H9 (cell line): ENCODE measurements at regions not wholly inside any gene's neighbourhood (a gene's known extent, or its start where the extent isn't known, plus 50 kb on each side); places are given as distances from the start of the nearest gene placed in this dataset.

ENCODE experiments used
- DNase-seq: peaks from one replicate; pipeline ENCODE4 v3.0.0-alpha.2; 2017
- H2AFZ ChIP-seq: one replicate; pipeline ENCODE4 v1.6.1; 2013; ENCODE audit warnings: mild to moderate bottlenecking, low read length, control low read depth, moderate library complexity
- H2AK5ac ChIP-seq: 2 replicates; pipeline ENCODE4 v1.6.1; 2013; ENCODE audit warnings: low read length, control low read depth, mixed read lengths; ENCODE audit not compliant: insufficient read length
- H2BK120ac ChIP-seq: one replicate; pipeline ENCODE4 v1.6.1; 2013; ENCODE audit warnings: low read depth, mild to moderate bottlenecking, low read length, control low read depth, inconsistent platforms; ENCODE audit not compliant: poor library complexity, severe bottlenecking
- H2BK12ac ChIP-seq: 2 replicates; pipeline ENCODE4 v1.6.1; 2013; ENCODE audit warnings: low read length, control low read depth, mixed read lengths, low read depth; ENCODE audit not compliant: insufficient read length
- H2BK15ac ChIP-seq: 2 replicates; pipeline ENCODE4 v1.6.1; 2013; ENCODE audit warnings: low read depth, low read length, control low read depth
- H2BK20ac ChIP-seq: one replicate; pipeline ENCODE4 v1.6.1; 2013; ENCODE audit warnings: low read depth, mild to moderate bottlenecking, low read length, control low read depth, inconsistent platforms; ENCODE audit not compliant: poor library complexity, severe bottlenecking
- H2BK5ac ChIP-seq: 2 replicates; pipeline ENCODE4 v1.6.1; 2013; ENCODE audit warnings: low read length, control low read depth, mixed read lengths; ENCODE audit not compliant: insufficient read length
- H3K14ac ChIP-seq: 2 replicates; pipeline ENCODE4 v1.6.1; 2013; ENCODE audit warnings: low read length, control low read depth; ENCODE audit not compliant: insufficient read depth
- H3K18ac ChIP-seq: 2 replicates; pipeline ENCODE4 v1.6.1; 2013; ENCODE audit warnings: low read depth, mild to moderate bottlenecking, mixed read lengths, low read length, control low read depth; ENCODE audit not compliant: insufficient read length
- H3K23ac ChIP-seq: 2 replicates; pipeline ENCODE4 v1.6.1; 2013; ENCODE audit warnings: low read length, control low read depth, mixed read lengths, low read depth; ENCODE audit not compliant: insufficient read length
- H3K23me2 ChIP-seq: 2 replicates; pipeline ENCODE4 v1.6.1; 2013; ENCODE audit warnings: low read depth, mild to moderate bottlenecking, mixed read lengths, low read length, control low read depth; ENCODE audit not compliant: insufficient read length, poor library complexity, severe bottlenecking
- H3K27ac ChIP-seq: 2 replicates; pipeline ENCODE4 v1.5.1; 2013; ENCODE audit warnings: low read length, control low read depth, mixed read lengths, low read depth; ENCODE audit not compliant: insufficient read length
- H3K27me3 ChIP-seq: 2 replicates; pipeline ENCODE4 v1.6.1; 2013; ENCODE audit warnings: low read length, control low read depth, inconsistent platforms; ENCODE audit not compliant: insufficient read depth
- H3K4ac ChIP-seq: 2 replicates; pipeline ENCODE4 v1.6.1; 2013; ENCODE audit warnings: low read depth, mild to moderate bottlenecking, control low read depth, inconsistent platforms, low read length, moderate library complexity
- H3K4me1 ChIP-seq: 2 replicates; pipeline ENCODE4 v1.6.1; 2013; ENCODE audit warnings: low read length, control low read depth, inconsistent platforms; ENCODE audit not compliant: insufficient read depth
- H3K4me2 ChIP-seq: 2 replicates; pipeline ENCODE4 v1.6.1; 2013; ENCODE audit warnings: low read length, control low read depth, mixed read lengths; ENCODE audit not compliant: insufficient read length, insufficient read depth
- H3K56ac ChIP-seq: 2 replicates; pipeline ENCODE4 v1.6.1; 2013; ENCODE audit warnings: low read depth, mild to moderate bottlenecking, mixed read lengths, low read length, control low read depth; ENCODE audit not compliant: insufficient read length
- H3K79me1 ChIP-seq: 2 replicates; pipeline ENCODE4 v1.6.1; 2013; ENCODE audit warnings: low read depth, mild to moderate bottlenecking, moderate library complexity, low read length, control low read depth, inconsistent platforms; ENCODE audit not compliant: insufficient read depth, poor library complexity, severe bottlenecking
- H3K79me2 ChIP-seq: 2 replicates; pipeline ENCODE4 v1.6.1; 2013; ENCODE audit warnings: low read length, control low read depth, inconsistent platforms; ENCODE audit not compliant: insufficient read depth
- H3K9ac ChIP-seq: 2 replicates; pipeline ENCODE4 v1.6.1; 2013; ENCODE audit warnings: low read length, control low read depth, mixed read lengths; ENCODE audit not compliant: insufficient read length; ENCODE audit errors: extremely low read depth
- H3K9me3 ChIP-seq: one replicate; pipeline ENCODE4 v1.6.1; 2013; ENCODE audit warnings: low read depth, low read length, inconsistent platforms; ENCODE audit not compliant: control insufficient read depth
- H3T11ph ChIP-seq: one replicate; pipeline ENCODE4 v1.6.1; 2013; ENCODE audit warnings: mild to moderate bottlenecking, low read length, control low read depth, inconsistent platforms
- H4K20me1 ChIP-seq: one replicate; pipeline ENCODE4 v1.6.1; 2013; ENCODE audit not compliant: control insufficient read depth, insufficient read length, insufficient read depth
- H4K5ac ChIP-seq: 2 replicates; pipeline ENCODE4 v1.6.1; 2013; ENCODE audit warnings: low read depth, mild to moderate bottlenecking, mixed read lengths, low read length, control low read depth; ENCODE audit not compliant: insufficient read length
- H4K8ac ChIP-seq: replicated peaks from 2 replicates; pipeline ENCODE4 v1.6.1; 2013; ENCODE audit warnings: low read length, control low read depth, mixed read lengths, low read depth; ENCODE audit not compliant: insufficient read length
- H4K91ac ChIP-seq: 2 replicates; pipeline ENCODE4 v1.6.1; 2013; ENCODE audit warnings: low read depth, mild to moderate bottlenecking, moderate library complexity, mixed read lengths, low read length, control low read depth; ENCODE audit not compliant: insufficient read length
- H3K27ac Mint-ChIP-seq, 3 experiments: 2 replicates in 2 of 3; 3 replicates in 1 of 3; pipeline ENCODE4 v1.8.0; 2020 to 2021; ENCODE audit warnings: mixed read lengths in 3 of 3, mild to moderate bottlenecking in 1 of 3, moderate library complexity in 1 of 3
- H3K27me3 Mint-ChIP-seq: 2 replicates; pipeline ENCODE4 v1.8.0; 2021; ENCODE audit warnings: low read depth, mild to moderate bottlenecking, moderate library complexity, mixed read lengths
- H3K36me3 Mint-ChIP-seq, 3 experiments: 2 replicates in 2 of 3; 3 replicates in 1 of 3; pipeline ENCODE4 v1.8.0; 2020 to 2021; ENCODE audit warnings: low read depth in 3 of 3, mixed read lengths in 3 of 3; ENCODE audit not compliant: insufficient read depth in 1 of 3
- H3K4me1 Mint-ChIP-seq, 2 experiments: 2 replicates each; pipeline ENCODE4 v1.8.0; 2020; ENCODE audit warnings: mixed read lengths in 2 of 2
- H3K4me3 Mint-ChIP-seq, 2 experiments: 2 replicates in 1 of 2; 3 replicates in 1 of 2; pipeline ENCODE4 v1.8.0; 2020 to 2021; ENCODE audit warnings: mild to moderate bottlenecking in 2 of 2, mixed read lengths in 2 of 2, moderate library complexity in 1 of 2
- H3K9me3 Mint-ChIP-seq, 2 experiments: 2 replicates in 1 of 2; 3 replicates in 1 of 2; pipeline ENCODE4 v1.8.0; 2020; ENCODE audit warnings: mild to moderate bottlenecking in 2 of 2, mixed read lengths in 2 of 2, moderate library complexity in 1 of 2
- CTCF ChIP-seq: fragments of 200-600 bp; sonication (generic); conservative IDR thresholded peaks from 3 replicates; pipeline ENCODE4 v1.8.0; 2021; ENCODE audit warnings: antibody characterized with exemption, mild to moderate bottlenecking
- WGBS: extraction: QIAGEN DNeasy Blood & Tissue Kit; methylation state at CpG from one replicate; pipeline ENCODE4 v1.1.7; 2013; ENCODE audit warnings: missing lambda C conversion rate, low lambda C conversion rate, mixed read lengths; ENCODE audit not compliant: insufficient read length; ENCODE audit errors: extremely low coverage; 5-methylcytosine and 5-hydroxymethylcytosine counted together

- no peak overlapping the region for H2BK20ac ChIP-seq
- Mint-ChIP-seq H3K9me3 (peaks cover 5 to 6% of the 10 kb centered on the region in 2 experiments; a peak in 4 of 5 replicates), H3K4me1 (peaks cover 16 to 21% of the 10 kb centered on the region in 2 experiments), H3K27me3 (peaks cover 17% of the 10 kb centered on the region), H3K36me3 (peaks cover 4 to 7% (median 5%) of the 10 kb centered on the region in 3 experiments; a peak in 2 of 7 replicates), H3K27ac (no peak overlapping the region; a peak in 1 of 7 replicates), H3K4me3 (no peak overlapping the region)
- no peaks in the 10 kb centered on the region for H3K79me2 ChIP-seq
- H3K27ac ChIP-seq: no peak overlapping the region
- no peak overlapping the region for H4K8ac ChIP-seq
- H3K23ac ChIP-seq: no peak overlapping the region
- no peak overlapping the region for H3T11ph ChIP-seq
- no peak for TF ChIP-seq CTCF
- no peaks in the 10 kb centered on the region for H3K9me3 ChIP-seq
- no peak overlapping the region for H3K9ac ChIP-seq
- H2BK120ac ChIP-seq: no peak overlapping the region
- H3K4me1 ChIP-seq: peaks cover 4% of the 10 kb centered on the region; the same call in 1 of the 2 replicates
- H4K91ac ChIP-seq: no peak overlapping the region
- DNase-seq: no peak
- H3K18ac ChIP-seq: no peak overlapping the region
- H3K4ac ChIP-seq: no peak overlapping the region
- no peaks in the 10 kb centered on the region for H4K20me1 ChIP-seq
- H2BK12ac ChIP-seq: no peak overlapping the region
- no peak overlapping the region for H3K14ac ChIP-seq
- no peaks in the 10 kb centered on the region for H3K79me1 ChIP-seq
- H2AK5ac ChIP-seq: no peak overlapping the region
- no peaks in the 10 kb centered on the region for H3K23me2 ChIP-seq
- H2AFZ ChIP-seq: no peak overlapping the region
- WGBS: no CpG with 5 or more reads among the region's 3 CpGs
- H2BK15ac ChIP-seq: no peak overlapping the region
- H2BK5ac ChIP-seq: no peak overlapping the region
- no peak overlapping the region for H3K56ac ChIP-seq
- H3K27me3 ChIP-seq: no peaks in the 10 kb centered on the region
- no peak overlapping the region for H3K4me2 ChIP-seq
- H4K5ac ChIP-seq: no peak overlapping the region
Observed at GRCh38 chr7:26022982-26023381, 129.0 kb upstream of the NFE2L3 start.
